DOHH2 (cell line): ENCODE measurements at regions not wholly inside any gene's neighbourhood (a gene's known extent, or its start where the extent isn't known, plus 50 kb on each side); places are given as distances from the start of the nearest gene placed in this dataset.

ENCODE experiments used
- H3F3A ChIP-seq: fragments of 200-600 bp; sonication (generic), shearing (Covaris generic); 2 replicates; pipeline ENCODE4 v1.6.0; 2016; ENCODE audit warnings: antibody characterized with exemption, mild to moderate bottlenecking; ENCODE audit not compliant: control insufficient read depth, insufficient read depth
- H3K27ac ChIP-seq: fragments of 200-600 bp; sonication (generic); 2 replicates; pipeline ENCODE4 v1.5.1; 2014; ENCODE audit warnings: low read depth, mild to moderate bottlenecking, low read length, moderate library complexity
- H3K27me3 ChIP-seq: fragments of 200-600 bp; sonication (generic); 2 replicates; pipeline ENCODE4 v1.6.1; 2014; ENCODE audit warnings: mild to moderate bottlenecking, low read length, mixed read lengths; ENCODE audit not compliant: control insufficient read depth
- H3K36me3 ChIP-seq: fragments of 200-600 bp; sonication (generic); 2 replicates; pipeline ENCODE4 v1.6.1; 2014; ENCODE audit warnings: mild to moderate bottlenecking, low read length, moderate library complexity, mixed read lengths; ENCODE audit not compliant: control insufficient read depth
- H3K4me1 ChIP-seq: fragments of 200-600 bp; sonication (generic); 2 replicates; pipeline ENCODE4 v1.6.1; 2014; ENCODE audit warnings: mild to moderate bottlenecking, low read length, mixed read lengths; ENCODE audit not compliant: control insufficient read depth
- H3K4me2 ChIP-seq: fragments of 200-600 bp; sonication (generic); 2 replicates; pipeline ENCODE4 v1.6.0; 2014; ENCODE audit warnings: mild to moderate bottlenecking, low read length, moderate library complexity
- H3K4me3 ChIP-seq: fragments of 200-600 bp; sonication (generic); 2 replicates; pipeline ENCODE4 v1.5.1; 2014; ENCODE audit warnings: mild to moderate bottlenecking, low read length, mixed read lengths
- H3K79me2 ChIP-seq: fragments of 200-600 bp; sonication (generic); 2 replicates; pipeline ENCODE4 v1.6.1; 2014; ENCODE audit warnings: mild to moderate bottlenecking, low read length, mixed read lengths; ENCODE audit not compliant: control insufficient read depth
- H3K9me2 ChIP-seq: fragments of 200-600 bp; sonication (generic); replicated peaks from 2 replicates; pipeline ENCODE4 v1.6.1; 2014; ENCODE audit warnings: mild to moderate bottlenecking, low read length, mixed read lengths; ENCODE audit not compliant: control insufficient read depth
- H3K9me3 ChIP-seq: fragments of 200-600 bp; sonication (generic); 2 replicates; pipeline ENCODE4 v1.6.1; 2014; ENCODE audit warnings: antibody characterized with exemption, low read length, mixed read lengths; ENCODE audit not compliant: control insufficient read depth, insufficient read depth
- H4K20me1 ChIP-seq: fragments of 200-600 bp; sonication (generic); 2 replicates; pipeline ENCODE4 v1.6.0; 2014; ENCODE audit warnings: low read depth, mild to moderate bottlenecking, antibody characterized with exemption, low read length, moderate library complexity; ENCODE audit not compliant: control insufficient read depth, insufficient read depth
- EZH2phosphoT487 ChIP-seq: fragments of 200-600 bp; sonication (generic); IDR thresholded peaks from 2 replicates; pipeline ENCODE4 v1.6.1; 2017; ENCODE audit warnings: borderline replicate concordance, mild to moderate bottlenecking, antibody characterized with exemption, low read length, moderate library complexity, mixed read lengths
- TF ChIP-seq, protein P1 (sequence below): fragments of 200-600 bp; sonication (generic); IDR thresholded peaks from one replicate; pipeline ENCODE4 v1.5.1; 2014; ENCODE audit warnings: antibody characterized with exemption, mild to moderate bottlenecking, low read depth, low read length; ENCODE audit not compliant: poor library complexity, severe bottlenecking

DNA sequence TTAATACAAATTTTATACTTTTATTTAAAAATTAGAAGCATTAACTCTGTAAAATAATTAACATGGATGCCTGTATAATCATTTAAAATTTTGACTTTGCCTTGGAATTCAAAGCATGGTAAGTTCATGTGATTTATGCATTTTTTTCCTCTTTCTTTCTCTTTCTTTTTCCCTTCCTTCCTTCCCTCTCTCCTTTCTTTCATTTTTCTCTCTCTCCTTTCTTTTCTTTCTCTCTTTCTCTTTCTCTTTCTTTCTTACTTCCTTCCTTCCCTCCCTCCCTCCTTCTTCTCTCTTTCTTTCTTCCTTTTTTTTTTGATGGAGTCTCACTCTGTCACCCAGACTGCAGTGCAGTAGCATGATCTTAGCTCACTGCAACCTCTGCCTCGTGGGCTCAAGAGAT, 53.8 kb upstream of the P3H2 start:
- Histone ChIP-seq H4K20me1 (no peaks in the 10 kb centered on the region), H3K9me3 (no peaks in the 10 kb centered on the region), H3K4me1 (no peaks in the 10 kb centered on the region), H3K36me3 (no peaks in the 10 kb centered on the region), H3K9me2 (no peaks in the 10 kb centered on the region), H3K27me3 (no peaks in the 10 kb centered on the region), H3K4me2 (no peak overlapping the region), H3K79me2 (no peaks in the 10 kb centered on the region), H3F3A (no peaks in the 10 kb centered on the region), H3K4me3 (no peak overlapping the region), H3K27ac (no peak overlapping the region)
- no peak for TF ChIP-seq EZH2phosphoT487
- TF ChIP-seq, protein P1, sequence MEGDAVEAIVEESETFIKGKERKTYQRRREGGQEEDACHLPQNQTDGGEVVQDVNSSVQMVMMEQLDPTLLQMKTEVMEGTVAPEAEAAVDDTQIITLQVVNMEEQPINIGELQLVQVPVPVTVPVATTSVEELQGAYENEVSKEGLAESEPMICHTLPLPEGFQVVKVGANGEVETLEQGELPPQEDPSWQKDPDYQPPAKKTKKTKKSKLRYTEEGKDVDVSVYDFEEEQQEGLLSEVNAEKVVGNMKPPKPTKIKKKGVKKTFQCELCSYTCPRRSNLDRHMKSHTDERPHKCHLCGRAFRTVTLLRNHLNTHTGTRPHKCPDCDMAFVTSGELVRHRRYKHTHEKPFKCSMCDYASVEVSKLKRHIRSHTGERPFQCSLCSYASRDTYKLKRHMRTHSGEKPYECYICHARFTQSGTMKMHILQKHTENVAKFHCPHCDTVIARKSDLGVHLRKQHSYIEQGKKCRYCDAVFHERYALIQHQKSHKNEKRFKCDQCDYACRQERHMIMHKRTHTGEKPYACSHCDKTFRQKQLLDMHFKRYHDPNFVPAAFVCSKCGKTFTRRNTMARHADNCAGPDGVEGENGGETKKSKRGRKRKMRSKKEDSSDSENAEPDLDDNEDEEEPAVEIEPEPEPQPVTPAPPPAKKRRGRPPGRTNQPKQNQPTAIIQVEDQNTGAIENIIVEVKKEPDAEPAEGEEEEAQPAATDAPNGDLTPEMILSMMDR: no peak

DNA sequence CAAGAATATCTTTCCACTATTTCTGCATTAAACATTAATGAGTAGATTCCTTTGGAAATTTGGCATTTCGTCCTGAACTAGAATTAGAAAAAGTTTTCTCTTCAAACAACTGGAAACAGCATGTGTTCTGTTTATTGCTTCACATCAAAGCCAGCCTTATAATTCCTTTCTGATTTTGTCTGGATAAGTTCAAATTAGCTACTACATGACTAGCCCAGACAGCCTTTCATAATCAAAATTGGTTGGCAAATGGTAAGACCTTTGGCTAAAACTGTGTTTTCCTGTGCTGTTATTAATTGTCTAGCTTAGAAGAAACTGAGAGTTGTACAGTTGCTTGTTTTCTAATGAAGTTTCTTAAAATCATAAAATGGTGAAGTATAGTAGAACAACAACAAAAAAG, 52.7 kb upstream of the P3H2 start:
- Histone ChIP-seq H3K4me2 (no peak overlapping the region), H3K4me3 (no peak overlapping the region)

DNA sequence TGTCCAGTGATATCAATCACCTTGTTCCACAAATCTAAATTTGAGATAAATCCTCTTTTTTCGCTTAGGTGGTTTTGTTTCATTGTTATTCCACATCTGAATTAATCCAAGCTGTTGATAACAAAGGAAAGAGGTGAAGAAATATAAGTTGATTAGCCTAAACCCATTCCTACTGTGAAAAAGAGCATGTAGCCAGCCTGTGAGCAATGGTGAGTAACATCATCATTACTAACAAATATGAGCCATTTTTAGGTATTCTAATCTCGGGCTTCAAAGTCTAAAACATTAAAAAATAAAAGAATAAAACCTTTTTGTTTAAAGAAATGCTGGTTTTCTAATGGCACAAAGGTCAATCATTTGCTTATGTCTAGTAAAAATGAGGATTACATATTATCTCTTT, 52.1 kb upstream of the P3H2 start:
- no peak overlapping the region for H3K4me3 ChIP-seq
- H3K36me3 ChIP-seq: no peaks in the 10 kb centered on the region
- no peaks in the 10 kb centered on the region for H4K20me1 ChIP-seq
- no peaks in the 10 kb centered on the region for H3F3A ChIP-seq
- H3K4me2 ChIP-seq: no peak overlapping the region
- H3K27ac ChIP-seq: no peak overlapping the region
- no peaks in the 10 kb centered on the region for H3K9me2 ChIP-seq
- no peak for TF ChIP-seq EZH2phosphoT487
- TF ChIP-seq, protein P1: no peak
- no peaks in the 10 kb centered on the region for H3K4me1 ChIP-seq
- no peaks in the 10 kb centered on the region for H3K27me3 ChIP-seq
- H3K9me3 ChIP-seq: no peaks in the 10 kb centered on the region
- H3K79me2 ChIP-seq: no peaks in the 10 kb centered on the region

More for the DNA sequence above, 52.7 kb upstream of the P3H2 start:
- TF ChIP-seq, protein P1: no peak
- TF ChIP-seq EZH2phosphoT487: no peak
- no peaks in the 10 kb centered on the region for H3K4me1 ChIP-seq
- no peaks in the 10 kb centered on the region for H3K9me2 ChIP-seq
- no peaks in the 10 kb centered on the region for H3K36me3 ChIP-seq
- no peaks in the 10 kb centered on the region for H3K9me3 ChIP-seq
- H4K20me1 ChIP-seq: no peaks in the 10 kb centered on the region
- no peaks in the 10 kb centered on the region for H3F3A ChIP-seq
- H3K79me2 ChIP-seq: no peaks in the 10 kb centered on the region
- no peak overlapping the region for H3K27ac ChIP-seq
- no peaks in the 10 kb centered on the region for H3K27me3 ChIP-seq
